SK-N-SH (cell line): ENCODE measurements at regions not wholly inside any gene's neighbourhood (a gene's known extent, or its start where the extent isn't known, plus 50 kb on each side); places are given as distances from the start of the nearest gene placed in this dataset.

Experiments
- CTCF ChIA-PET: fragments of 300-600, 350-600 bp; formaldehyde crosslinking; extraction: SDS; loops from one replicate; lab custom pipeline; 2021; lab: Yijun Ruan, JAX
- POLR2A ChIA-PET: fragments of 350-600 bp; sonication (Branson Sonifier 250); formaldehyde crosslinking; extraction: SDS; loops from one replicate; lab custom pipeline; 2020; ENCODE audit warnings: antibody characterized with exemption, inconsistent platforms; lab: Yijun Ruan, JAX
- DNase-seq: peaks from one replicate; pipeline ENCODE4 v3.0.0; 2012
- H2AFZ ChIP-seq: fragments of 200-600 bp; sonication (generic); 2 replicates; pipeline ENCODE4 v1.8.1; 2016; ENCODE audit warnings: antibody characterized with exemption, mild to moderate bottlenecking, low read depth
- H3F3A ChIP-seq: fragments of 200-600 bp; sonication (generic); replicated peaks from 2 replicates; pipeline ENCODE3; 2016; ENCODE audit warnings: antibody characterized with exemption, mild to moderate bottlenecking; ENCODE audit not compliant: insufficient read depth
- H3K27ac ChIP-seq, 2 experiments: fragments of 200-500 bp in 1 of 2; fragments of 200-600 bp in 1 of 2; sonication (Bioruptor generic) in 1 of 2; sonication (generic), shearing (Covaris generic) in 1 of 2; 2 replicates each; pipeline versions ENCODE4 v1.5.1 to v1.6.1; 2014 to 2016; ENCODE audit warnings: low read depth in 2 of 2, inconsistent platforms in 1 of 2, low read length in 1 of 2, mild to moderate bottlenecking in 1 of 2, mixed read lengths in 1 of 2
- H3K27me3 ChIP-seq: fragments of 200-600 bp; sonication (generic), shearing (Covaris generic); 2 replicates; pipeline ENCODE4 v1.6.1; 2016; ENCODE audit warnings: mixed run types; ENCODE audit not compliant: insufficient read depth
- H3K36me3 ChIP-seq, 2 experiments: fragments of 200-500 bp in 1 of 2; fragments of 200-600 bp in 1 of 2; sonication (Bioruptor generic) in 1 of 2; sonication (generic) in 1 of 2; replicated peaks in 1 of 2; 2 replicates each; pipeline versions ENCODE3 to v1.5.1; 2014 to 2016; ENCODE audit warnings: low read length in 1 of 2, mild to moderate bottlenecking in 1 of 2; ENCODE audit not compliant: insufficient read depth in 2 of 2, control insufficient read depth in 1 of 2
- H3K4me1 ChIP-seq, 2 experiments: fragments of 200-500 bp in 1 of 2; fragments of 200-600 bp in 1 of 2; sonication (Bioruptor generic) in 1 of 2; sonication (generic), shearing (Covaris generic) in 1 of 2; 2 replicates each; pipeline versions ENCODE4 v1.5.1 to v1.6.1; 2014 to 2016; ENCODE audit warnings: low read depth in 1 of 2, low read length in 1 of 2, mixed run types in 1 of 2; ENCODE audit not compliant: insufficient read depth in 2 of 2, control insufficient read depth in 1 of 2
- H3K4me2 ChIP-seq: fragments of 200-600 bp; sonication (generic), shearing (Covaris generic); 2 replicates; pipeline ENCODE4 v1.6.1; 2017; ENCODE audit warnings: mixed run types
- H3K4me3 ChIP-seq, 2 experiments: fragments of 200-500 bp in 1 of 2; fragments of 200-600 bp in 1 of 2; sonication (Bioruptor generic) in 1 of 2; sonication (generic), shearing (Covaris generic) in 1 of 2; 2 replicates each; pipeline versions ENCODE4 v1.5.1 to v1.8.1; 2014 to 2016; ENCODE audit warnings: low read depth in 2 of 2, inconsistent platforms in 1 of 2, low read length in 1 of 2, mild to moderate bottlenecking in 1 of 2, mixed read lengths in 1 of 2, moderate library complexity in 1 of 2
- H3K79me2 ChIP-seq: fragments of 200-600 bp; sonication (generic); 2 replicates; pipeline ENCODE4 v1.8.1; 2017; ENCODE audit warnings: mild to moderate bottlenecking; ENCODE audit not compliant: insufficient read depth
- H3K9ac ChIP-seq: fragments of 200-600 bp; sonication (generic); 2 replicates; pipeline ENCODE4 v1.6.1; 2017; ENCODE audit warnings: mixed run types
- H3K9me2 ChIP-seq: fragments of 200-600 bp; sonication (generic); 2 replicates; pipeline ENCODE4 v1.6.1; 2017; ENCODE audit warnings: mixed run types
- H3K9me3 ChIP-seq: fragments of 200-600 bp; sonication (generic); 2 replicates; pipeline ENCODE4 v1.6.1; 2017; ENCODE audit warnings: mixed run types, mild to moderate bottlenecking, moderate library complexity
- H4K20me1 ChIP-seq: fragments of 200-600 bp; sonication (generic); 2 replicates; pipeline ENCODE4 v1.6.1; 2017; ENCODE audit warnings: mild to moderate bottlenecking, mixed run types; ENCODE audit not compliant: insufficient read depth
- CHD2 ChIP-seq: fragments of 150-350 bp; IDR thresholded peaks from 2 replicates; pipeline ENCODE4 v1.6.1; 2018; ENCODE audit warnings: low read length; ENCODE audit not compliant: partially characterized antibody
- CTCF ChIP-seq: fragments of 200-600 bp; sonication (generic); IDR thresholded peaks from 2 replicates; pipeline ENCODE4 v1.6.1; 2017; ENCODE audit warnings: antibody characterized with exemption, mild to moderate bottlenecking, moderate library complexity
- ELF1 ChIP-seq: IDR thresholded peaks from 2 replicates; pipeline ENCODE4 v1.4.0; 2012
- EP300 ChIP-seq, 2 experiments: IDR thresholded peaks; 2 replicates each; pipeline versions ENCODE4 v1.4.0 to v1.6.1; 2012; ENCODE audit warnings: borderline replicate concordance in 1 of 2, low read depth in 1 of 2, low read length in 1 of 2
- FOSL2 ChIP-seq: IDR thresholded peaks from 2 replicates; pipeline ENCODE4 v1.4.0; 2012; ENCODE audit warnings: low read depth, mild to moderate bottlenecking, moderate library complexity, borderline replicate concordance
- FOXJ3 ChIP-seq: sonication (generic); formaldehyde crosslinking; IDR thresholded peaks from 2 replicates; pipeline ENCODE4 v1.5.1; 2020; ENCODE audit warnings: mild to moderate bottlenecking, missing genetic modification reagents
- GABPA ChIP-seq: IDR thresholded peaks from 2 replicates; pipeline ENCODE4 v1.4.0; 2012; ENCODE audit warnings: low read depth, mild to moderate bottlenecking
- GATA2 ChIP-seq: sonication (generic); formaldehyde crosslinking; IDR thresholded peaks from 2 replicates; pipeline ENCODE4 v1.5.0; 2020; ENCODE audit warnings: mild to moderate bottlenecking, missing genetic modification reagents
- IRF3 ChIP-seq: fragments of 150-350 bp; IDR thresholded peaks from 2 replicates; pipeline ENCODE4 v1.6.1; 2016; ENCODE audit warnings: mild to moderate bottlenecking, low read depth, low read length
- JUND ChIP-seq: IDR thresholded peaks from 2 replicates; pipeline ENCODE4 v1.4.0; 2012
- MAX ChIP-seq: IDR thresholded peaks from 2 replicates; pipeline ENCODE4 v1.4.0; 2012; ENCODE audit warnings: low read depth
- MEF2A ChIP-seq: IDR thresholded peaks from 2 replicates; pipeline ENCODE4 v1.4.0; 2012; ENCODE audit warnings: low read depth, borderline replicate concordance
- NFIC ChIP-seq: IDR thresholded peaks from 2 replicates; pipeline ENCODE4 v1.4.0; 2012; ENCODE audit warnings: borderline replicate concordance
- NRF1 ChIP-seq: IDR thresholded peaks from 2 replicates; pipeline ENCODE4 v1.6.1; 2012; ENCODE audit warnings: low read depth, mild to moderate bottlenecking, low read length
- POLR2AphosphoS5 ChIP-seq: IDR thresholded peaks from 2 replicates; pipeline ENCODE4 v1.6.1; 2012; ENCODE audit warnings: low read depth, low read length
- RCOR1 ChIP-seq: fragments of 150-350 bp; IDR thresholded peaks from 2 replicates; pipeline ENCODE4 v1.6.1; 2017; ENCODE audit warnings: antibody characterized with exemption, low read length
- RXRA ChIP-seq: IDR thresholded peaks from 2 replicates; pipeline ENCODE4 v1.4.0; 2012; ENCODE audit warnings: low read depth, mild to moderate bottlenecking, borderline replicate concordance
- SIN3A ChIP-seq: IDR thresholded peaks from 2 replicates; pipeline ENCODE4 v1.6.1; 2012; ENCODE audit warnings: low read depth, mild to moderate bottlenecking, low read length, moderate library complexity, borderline replicate concordance
- SMC3 ChIP-seq: IDR thresholded peaks from 2 replicates; pipeline ENCODE4 v1.6.1; 2012; ENCODE audit warnings: low read depth, low read length, improper control_type of control experiment
- TAF1 ChIP-seq: IDR thresholded peaks from 2 replicates; pipeline ENCODE4 v1.6.1; 2012; ENCODE audit warnings: low read depth, mild to moderate bottlenecking, low read length, moderate library complexity, borderline replicate concordance
- TCF12 ChIP-seq: IDR thresholded peaks from 2 replicates; pipeline ENCODE4 v1.4.0; 2012
- TEAD4 ChIP-seq: IDR thresholded peaks from 2 replicates; pipeline ENCODE4 v1.4.0; 2012; ENCODE audit warnings: mild to moderate bottlenecking, borderline replicate concordance; ENCODE audit not compliant: insufficient read depth
- USF2 ChIP-seq: fragments of 150-350 bp; IDR thresholded peaks from 2 replicates; pipeline ENCODE4 v1.6.1; 2017; ENCODE audit warnings: antibody characterized with exemption, low read length, low read depth, borderline replicate concordance
- WGBS: methylation state at CpG from one replicate; pipeline ENCODE4 v1.1.6; 2017; ENCODE audit warnings: low lambda C conversion rate; 5-methylcytosine and 5-hydroxymethylcytosine counted together
- TF ChIP-seq, protein P1 (sequence below): IDR thresholded peaks from 2 replicates; pipeline ENCODE4 v1.6.1; 2012; ENCODE audit warnings: mild to moderate bottlenecking, low read depth, low read length, moderate library complexity

- no peak for DNase-seq
- ChIA-PET POLR2A (no interaction called here), CTCF (no interaction called here)
- Histone ChIP-seq H3K36me3 (no peaks in the 10 kb centered on the region), H2AFZ (no peak overlapping the region), H3K27me3 (no peaks in the 10 kb centered on the region), H3K4me2 (no peak overlapping the region), H3K27ac (no peak overlapping the region), H4K20me1 (no peaks in the 10 kb centered on the region), H3K4me1 (no peaks in the 10 kb centered on the region), H3K4me3 (no peak overlapping the region), H3K9me3 (no peaks in the 10 kb centered on the region), H3K9me2 (no peaks in the 10 kb centered on the region), H3K79me2 (no peaks in the 10 kb centered on the region), H3F3A (no peaks in the 10 kb centered on the region), H3K9ac (no peak overlapping the region)
- TF ChIP-seq GABPA (no peak), CHD2 (no peak), JUND (no peak), FOSL2 (no peak), RXRA (no peak), TAF1 (no peak), USF2 (no peak), NFIC (no peak), EP300 (IDR thresholded peaks at IDR 0.05; ENCODE audit: borderline replicate concordance in 1 of 2, low read depth in 1 of 2, low read length in 1 of 2) (no peak), GATA2 (no peak), TEAD4 (no peak), FOXJ3 (CRISPR knock-in tag) (no peak), MAX (no peak), SIN3A (no peak), POLR2AphosphoS5 (no peak), MEF2A (no peak), SMC3 (no peak), IRF3 (no peak)
- WGBS, result 64% methylated on average over 6 of the region's 6 CpGs
These were observed 738.3 kb downstream of the DOK5 start for GRCh38 chr20:55213653-55214052.

GRCh38 chr20:55211481-55211880 lies 736.1 kb downstream of the DOK5 start:
- Histone ChIP-seq H3K9me2 (no peaks in the 10 kb centered on the region), H3F3A (no peaks in the 10 kb centered on the region), H3K79me2 (no peaks in the 10 kb centered on the region), H3K4me3 (no peak overlapping the region), H3K27ac (no peak overlapping the region), H3K4me2 (no peak overlapping the region), H3K9ac (no peak overlapping the region), H3K4me1 (no peaks in the 10 kb centered on the region), H2AFZ (no peak overlapping the region), H3K36me3 (no peaks in the 10 kb centered on the region), H4K20me1 (no peaks in the 10 kb centered on the region), H3K9me3 (no peaks in the 10 kb centered on the region), H3K27me3 (no peaks in the 10 kb centered on the region)
- WGBS, result 37% methylated on average over 6 of the region's 6 CpGs
- ChIA-PET CTCF (no interaction called here), POLR2A (no interaction called here)
- no peak for DNase-seq
- TF ChIP-seq RCOR1, result no peak
- no peak for TF ChIP-seq NFIC
- TF ChIP-seq FOSL2, result no peak
- no peak for TF ChIP-seq TCF12
- TF ChIP-seq ELF1, result no peak
- TF ChIP-seq, protein P1, sequence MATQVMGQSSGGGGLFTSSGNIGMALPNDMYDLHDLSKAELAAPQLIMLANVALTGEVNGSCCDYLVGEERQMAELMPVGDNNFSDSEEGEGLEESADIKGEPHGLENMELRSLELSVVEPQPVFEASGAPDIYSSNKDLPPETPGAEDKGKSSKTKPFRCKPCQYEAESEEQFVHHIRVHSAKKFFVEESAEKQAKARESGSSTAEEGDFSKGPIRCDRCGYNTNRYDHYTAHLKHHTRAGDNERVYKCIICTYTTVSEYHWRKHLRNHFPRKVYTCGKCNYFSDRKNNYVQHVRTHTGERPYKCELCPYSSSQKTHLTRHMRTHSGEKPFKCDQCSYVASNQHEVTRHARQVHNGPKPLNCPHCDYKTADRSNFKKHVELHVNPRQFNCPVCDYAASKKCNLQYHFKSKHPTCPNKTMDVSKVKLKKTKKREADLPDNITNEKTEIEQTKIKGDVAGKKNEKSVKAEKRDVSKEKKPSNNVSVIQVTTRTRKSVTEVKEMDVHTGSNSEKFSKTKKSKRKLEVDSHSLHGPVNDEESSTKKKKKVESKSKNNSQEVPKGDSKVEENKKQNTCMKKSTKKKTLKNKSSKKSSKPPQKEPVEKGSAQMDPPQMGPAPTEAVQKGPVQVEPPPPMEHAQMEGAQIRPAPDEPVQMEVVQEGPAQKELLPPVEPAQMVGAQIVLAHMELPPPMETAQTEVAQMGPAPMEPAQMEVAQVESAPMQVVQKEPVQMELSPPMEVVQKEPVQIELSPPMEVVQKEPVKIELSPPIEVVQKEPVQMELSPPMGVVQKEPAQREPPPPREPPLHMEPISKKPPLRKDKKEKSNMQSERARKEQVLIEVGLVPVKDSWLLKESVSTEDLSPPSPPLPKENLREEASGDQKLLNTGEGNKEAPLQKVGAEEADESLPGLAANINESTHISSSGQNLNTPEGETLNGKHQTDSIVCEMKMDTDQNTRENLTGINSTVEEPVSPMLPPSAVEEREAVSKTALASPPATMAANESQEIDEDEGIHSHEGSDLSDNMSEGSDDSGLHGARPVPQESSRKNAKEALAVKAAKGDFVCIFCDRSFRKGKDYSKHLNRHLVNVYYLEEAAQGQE, result no peak
- no peak for TF ChIP-seq CTCF
- TF ChIP-seq NRF1, result no peak
- TF ChIP-seq TEAD4, result no peak
- TF ChIP-seq JUND, result no peak
- TF ChIP-seq SIN3A, result no peak
